WTC11 (cell line): ENCODE measurements at regions not wholly inside any gene's neighbourhood (a gene's known extent, or its start where the extent isn't known, plus 50 kb on each side); places are given as distances from the start of the nearest gene placed in this dataset.

Experiments used
- ATAC-seq: fragments of 200-7000 bp; cut with Tn5 transposase; 2 replicates; pipeline ENCODE4 v1.10.0; 2021; ENCODE audit warnings: mild to moderate bottlenecking, moderate library complexity
- CTCF ChIA-PET: fragments of 300-600 bp; sonication (Branson Sonifier 250); formaldehyde crosslinking; loops from one replicate; lab custom pipeline; 2021; ENCODE audit warnings: antibody characterized with exemption; lab: Charles Lee
- POLR2A ChIA-PET: fragments of 350-600 bp; sonication (Branson Sonifier 250); formaldehyde crosslinking; loops from one replicate; lab custom pipeline; 2021; ENCODE audit warnings: antibody characterized with exemption; lab: Charles Lee
- DNase-seq: peaks from one replicate; pipeline ENCODE4 v3.0.0; 2021; ENCODE audit warnings: low spot score
- H3K27ac Mint-ChIP-seq: 2 replicates; pipeline ENCODE4 v1.8.0; 2021; ENCODE audit warnings: mixed read lengths
- H3K27me3 Mint-ChIP-seq: 2 replicates; pipeline ENCODE4 v1.8.0; 2021; ENCODE audit warnings: low read depth, mild to moderate bottlenecking, moderate library complexity, mixed read lengths
- H3K36me3 Mint-ChIP-seq: 2 replicates; pipeline ENCODE4 v1.8.0; 2021; ENCODE audit warnings: mixed read lengths
- H3K4me1 Mint-ChIP-seq: 2 replicates; pipeline ENCODE4 v1.8.0; 2022; ENCODE audit warnings: mixed read lengths
- H3K4me3 Mint-ChIP-seq: 2 replicates; pipeline ENCODE4 v1.8.0; 2021; ENCODE audit warnings: mild to moderate bottlenecking, moderate library complexity, mixed read lengths
- H3K9me3 Mint-ChIP-seq: 2 replicates; pipeline ENCODE4 v1.8.0; 2021; ENCODE audit warnings: mixed read lengths
- CBFB ChIP-seq: sonication (generic); formaldehyde crosslinking; IDR thresholded peaks from 2 replicates; pipeline ENCODE4 v1.8.1; 2022; ENCODE audit warnings: mild to moderate bottlenecking, low read depth, missing genetic modification reagents
- ESRRA ChIP-seq: sonication (generic); formaldehyde crosslinking; IDR thresholded peaks from 2 replicates; pipeline ENCODE4 v1.8.1; 2022; ENCODE audit warnings: mild to moderate bottlenecking, missing genetic modification reagents, borderline replicate concordance
- HMGA2 ChIP-seq: fragments of 250-450 bp; sonication (Bioruptor Pico); IDR thresholded peaks from 2 replicates; pipeline ENCODE4 v1.4.0; 2021; ENCODE audit warnings: mild to moderate bottlenecking, moderate library complexity
- IRF2 ChIP-seq: sonication (generic); formaldehyde crosslinking; IDR thresholded peaks from 2 replicates; pipeline ENCODE4 v1.8.0; 2022; ENCODE audit warnings: low read depth, missing genetic modification reagents, borderline replicate concordance
- MYBL2 ChIP-seq: sonication (generic); formaldehyde crosslinking; IDR thresholded peaks from 2 replicates; pipeline ENCODE4 v1.8.1; 2023; ENCODE audit warnings: mild to moderate bottlenecking, moderate library complexity, missing genetic modification reagents
- NR2C2 ChIP-seq: sonication (generic); formaldehyde crosslinking; IDR thresholded peaks from 2 replicates; pipeline ENCODE4 v1.8.0; 2022; ENCODE audit warnings: mild to moderate bottlenecking, missing genetic modification reagents
- PRRX2 ChIP-seq: fragments of 250-450 bp; sonication (Bioruptor Pico); IDR thresholded peaks from 2 replicates; pipeline ENCODE4 v1.8.0; 2021; ENCODE audit warnings: mild to moderate bottlenecking
- USF2 ChIP-seq: sonication (generic); formaldehyde crosslinking; IDR thresholded peaks from 2 replicates; pipeline ENCODE4 v1.8.1; 2023; ENCODE audit warnings: mild to moderate bottlenecking, missing genetic modification reagents, moderate library complexity
- ZMAT4 ChIP-seq: fragments of 250-450 bp; sonication (Bioruptor Pico); IDR thresholded peaks from 2 replicates; pipeline ENCODE4 v1.9.0; 2021; ENCODE audit warnings: mild to moderate bottlenecking
- TF ChIP-seq, protein P1 (sequence below): sonication (generic); formaldehyde crosslinking; IDR thresholded peaks from 2 replicates; pipeline ENCODE4 v1.8.1; 2023; ENCODE audit warnings: mild to moderate bottlenecking, missing genetic modification reagents, borderline replicate concordance
- TF ChIP-seq, protein P2 (sequence below): sonication (generic); formaldehyde crosslinking; IDR thresholded peaks from 2 replicates; pipeline ENCODE4 v1.8.1; 2023; ENCODE audit warnings: mild to moderate bottlenecking, moderate library complexity, missing genetic modification reagents
- TF ChIP-seq, protein P3 (sequence below): sonication (generic); formaldehyde crosslinking; IDR thresholded peaks from 2 replicates; pipeline ENCODE4 v1.8.0; 2023; ENCODE audit warnings: mild to moderate bottlenecking, missing genetic modification reagents
- TF ChIP-seq, protein P4 (sequence below): fragments of 250-450 bp; sonication (Bioruptor Pico); IDR thresholded peaks from 2 replicates; pipeline ENCODE4 v1.9.0; 2021; ENCODE audit warnings: moderate library complexity, mild to moderate bottlenecking, inconsistent platforms, borderline replicate concordance
- TF ChIP-seq, protein P5 (sequence below): sonication (generic); formaldehyde crosslinking; IDR thresholded peaks from 2 replicates; pipeline ENCODE4 v1.8.1; 2022; ENCODE audit warnings: mild to moderate bottlenecking, moderate library complexity, missing genetic modification reagents
- TF ChIP-seq, protein P6 (sequence below): sonication (generic); formaldehyde crosslinking; IDR thresholded peaks from 2 replicates; pipeline ENCODE4 v1.8.0; 2023; ENCODE audit warnings: missing genetic modification reagents

GRCh38 chr10:69687426-69687825 is 57.4 kb downstream of the FAM241B start (continued):
- TF ChIP-seq, protein P1, sequence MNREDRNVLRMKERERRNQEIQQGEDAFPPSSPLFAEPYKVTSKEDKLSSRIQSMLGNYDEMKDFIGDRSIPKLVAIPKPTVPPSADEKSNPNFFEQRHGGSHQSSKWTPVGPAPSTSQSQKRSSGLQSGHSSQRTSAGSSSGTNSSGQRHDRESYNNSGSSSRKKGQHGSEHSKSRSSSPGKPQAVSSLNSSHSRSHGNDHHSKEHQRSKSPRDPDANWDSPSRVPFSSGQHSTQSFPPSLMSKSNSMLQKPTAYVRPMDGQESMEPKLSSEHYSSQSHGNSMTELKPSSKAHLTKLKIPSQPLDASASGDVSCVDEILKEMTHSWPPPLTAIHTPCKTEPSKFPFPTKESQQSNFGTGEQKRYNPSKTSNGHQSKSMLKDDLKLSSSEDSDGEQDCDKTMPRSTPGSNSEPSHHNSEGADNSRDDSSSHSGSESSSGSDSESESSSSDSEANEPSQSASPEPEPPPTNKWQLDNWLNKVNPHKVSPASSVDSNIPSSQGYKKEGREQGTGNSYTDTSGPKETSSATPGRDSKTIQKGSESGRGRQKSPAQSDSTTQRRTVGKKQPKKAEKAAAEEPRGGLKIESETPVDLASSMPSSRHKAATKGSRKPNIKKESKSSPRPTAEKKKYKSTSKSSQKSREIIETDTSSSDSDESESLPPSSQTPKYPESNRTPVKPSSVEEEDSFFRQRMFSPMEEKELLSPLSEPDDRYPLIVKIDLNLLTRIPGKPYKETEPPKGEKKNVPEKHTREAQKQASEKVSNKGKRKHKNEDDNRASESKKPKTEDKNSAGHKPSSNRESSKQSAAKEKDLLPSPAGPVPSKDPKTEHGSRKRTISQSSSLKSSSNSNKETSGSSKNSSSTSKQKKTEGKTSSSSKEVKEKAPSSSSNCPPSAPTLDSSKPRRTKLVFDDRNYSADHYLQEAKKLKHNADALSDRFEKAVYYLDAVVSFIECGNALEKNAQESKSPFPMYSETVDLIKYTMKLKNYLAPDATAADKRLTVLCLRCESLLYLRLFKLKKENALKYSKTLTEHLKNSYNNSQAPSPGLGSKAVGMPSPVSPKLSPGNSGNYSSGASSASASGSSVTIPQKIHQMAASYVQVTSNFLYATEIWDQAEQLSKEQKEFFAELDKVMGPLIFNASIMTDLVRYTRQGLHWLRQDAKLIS (CRISPR knock-in tag), result no peak
- TF ChIP-seq CBFB (CRISPR knock-in tag) (no peak), USF2 (CRISPR knock-in tag) (no peak), MYBL2 (CRISPR knock-in tag) (no peak)
- TF ChIP-seq, protein P2, sequence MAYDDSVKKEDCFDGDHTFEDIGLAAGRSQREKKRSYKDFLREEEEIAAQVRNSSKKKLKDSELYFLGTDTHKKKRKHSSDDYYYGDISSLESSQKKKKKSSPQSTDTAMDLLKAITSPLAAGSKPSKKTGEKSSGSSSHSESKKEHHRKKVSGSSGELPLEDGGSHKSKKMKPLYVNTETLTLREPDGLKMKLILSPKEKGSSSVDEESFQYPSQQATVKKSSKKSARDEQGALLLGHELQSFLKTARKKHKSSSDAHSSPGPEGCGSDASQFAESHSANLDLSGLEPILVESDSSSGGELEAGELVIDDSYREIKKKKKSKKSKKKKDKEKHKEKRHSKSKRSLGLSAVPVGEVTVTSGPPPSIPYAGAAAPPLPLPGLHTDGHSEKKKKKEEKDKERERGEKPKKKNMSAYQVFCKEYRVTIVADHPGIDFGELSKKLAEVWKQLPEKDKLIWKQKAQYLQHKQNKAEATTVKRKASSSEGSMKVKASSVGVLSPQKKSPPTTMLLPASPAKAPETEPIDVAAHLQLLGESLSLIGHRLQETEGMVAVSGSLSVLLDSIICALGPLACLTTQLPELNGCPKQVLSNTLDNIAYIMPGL (CRISPR knock-in tag), result no peak
- TF ChIP-seq, protein P3, sequence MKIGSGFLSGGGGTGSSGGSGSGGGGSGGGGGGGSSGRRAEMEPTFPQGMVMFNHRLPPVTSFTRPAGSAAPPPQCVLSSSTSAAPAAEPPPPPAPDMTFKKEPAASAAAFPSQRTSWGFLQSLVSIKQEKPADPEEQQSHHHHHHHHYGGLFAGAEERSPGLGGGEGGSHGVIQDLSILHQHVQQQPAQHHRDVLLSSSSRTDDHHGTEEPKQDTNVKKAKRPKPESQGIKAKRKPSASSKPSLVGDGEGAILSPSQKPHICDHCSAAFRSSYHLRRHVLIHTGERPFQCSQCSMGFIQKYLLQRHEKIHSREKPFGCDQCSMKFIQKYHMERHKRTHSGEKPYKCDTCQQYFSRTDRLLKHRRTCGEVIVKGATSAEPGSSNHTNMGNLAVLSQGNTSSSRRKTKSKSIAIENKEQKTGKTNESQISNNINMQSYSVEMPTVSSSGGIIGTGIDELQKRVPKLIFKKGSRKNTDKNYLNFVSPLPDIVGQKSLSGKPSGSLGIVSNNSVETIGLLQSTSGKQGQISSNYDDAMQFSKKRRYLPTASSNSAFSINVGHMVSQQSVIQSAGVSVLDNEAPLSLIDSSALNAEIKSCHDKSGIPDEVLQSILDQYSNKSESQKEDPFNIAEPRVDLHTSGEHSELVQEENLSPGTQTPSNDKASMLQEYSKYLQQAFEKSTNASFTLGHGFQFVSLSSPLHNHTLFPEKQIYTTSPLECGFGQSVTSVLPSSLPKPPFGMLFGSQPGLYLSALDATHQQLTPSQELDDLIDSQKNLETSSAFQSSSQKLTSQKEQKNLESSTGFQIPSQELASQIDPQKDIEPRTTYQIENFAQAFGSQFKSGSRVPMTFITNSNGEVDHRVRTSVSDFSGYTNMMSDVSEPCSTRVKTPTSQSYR (CRISPR knock-in tag), result no peak
- TF ChIP-seq, protein P4, sequence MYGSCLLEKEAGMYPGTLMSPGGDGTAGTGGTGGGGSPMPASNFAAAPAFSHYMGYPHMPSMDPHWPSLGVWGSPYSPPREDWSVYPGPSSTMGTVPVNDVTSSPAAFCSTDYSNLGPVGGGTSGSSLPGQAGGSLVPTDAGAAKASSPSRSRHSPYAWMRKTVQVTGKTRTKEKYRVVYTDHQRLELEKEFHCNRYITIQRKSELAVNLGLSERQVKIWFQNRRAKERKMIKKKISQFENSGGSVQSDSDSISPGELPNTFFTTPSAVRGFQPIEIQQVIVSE (CRISPR knock-in tag), result no peak

GRCh38 chr10:69692267-69692666 is 62.2 kb downstream of the FAM241B start:
- ATAC-seq (no peak), DNase-seq (no peak)
- ChIA-PET POLR2A (no interaction called here), CTCF (interaction anchor here (0.6 to 1.2 kb wide), 8 partner anchors 8 to 177 kb away, joined by 3 to 5 read pairs (median 4); partner anchors contain the start of gene FAM241B)
- H3K4me1 Mint-ChIP-seq, result no peaks in the 10 kb centered on the region
- no peaks in the 10 kb centered on the region for H3K36me3 Mint-ChIP-seq
- H3K27me3 Mint-ChIP-seq, result peaks cover 2% of the 10 kb centered on the region; the same call in 1 of the 2 replicates
- H3K4me3 Mint-ChIP-seq, result no peak overlapping the region
- H3K27ac Mint-ChIP-seq, result no peak overlapping the region
- H3K9me3 Mint-ChIP-seq, result peaks cover 4% of the 10 kb centered on the region; the same call in 1 of the 2 replicates
- TF ChIP-seq PRRX2 (CRISPR knock-in tag), result no peak
- no peak for TF ChIP-seq ESRRA (CRISPR knock-in tag)
- TF ChIP-seq HMGA2, result no peak
- TF ChIP-seq ZMAT4 (CRISPR knock-in tag), result no peak
- TF ChIP-seq NR2C2 (CRISPR knock-in tag), result no peak
- TF ChIP-seq, protein P5, sequence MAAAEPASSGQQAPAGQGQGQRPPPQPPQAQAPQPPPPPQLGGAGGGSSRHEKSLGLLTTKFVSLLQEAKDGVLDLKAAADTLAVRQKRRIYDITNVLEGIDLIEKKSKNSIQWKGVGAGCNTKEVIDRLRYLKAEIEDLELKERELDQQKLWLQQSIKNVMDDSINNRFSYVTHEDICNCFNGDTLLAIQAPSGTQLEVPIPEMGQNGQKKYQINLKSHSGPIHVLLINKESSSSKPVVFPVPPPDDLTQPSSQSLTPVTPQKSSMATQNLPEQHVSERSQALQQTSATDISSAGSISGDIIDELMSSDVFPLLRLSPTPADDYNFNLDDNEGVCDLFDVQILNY (CRISPR knock-in tag), result no peak
- TF ChIP-seq, protein P6, sequence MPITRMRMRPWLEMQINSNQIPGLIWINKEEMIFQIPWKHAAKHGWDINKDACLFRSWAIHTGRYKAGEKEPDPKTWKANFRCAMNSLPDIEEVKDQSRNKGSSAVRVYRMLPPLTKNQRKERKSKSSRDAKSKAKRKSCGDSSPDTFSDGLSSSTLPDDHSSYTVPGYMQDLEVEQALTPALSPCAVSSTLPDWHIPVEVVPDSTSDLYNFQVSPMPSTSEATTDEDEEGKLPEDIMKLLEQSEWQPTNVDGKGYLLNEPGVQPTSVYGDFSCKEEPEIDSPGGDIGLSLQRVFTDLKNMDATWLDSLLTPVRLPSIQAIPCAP (CRISPR knock-in tag), result no peak
- TF ChIP-seq, protein P3 (CRISPR knock-in tag), result no peak
- TF ChIP-seq, protein P2 (CRISPR knock-in tag), result no peak
- TF ChIP-seq IRF2, result no peak
